SW480 (cell line): ENCODE measurements at regions not wholly inside any gene's neighbourhood (a gene's known extent, or its start where the extent isn't known, plus 50 kb on each side); places are given as distances from the start of the nearest gene placed in this dataset.

Source experiments
- DNase-seq: peaks from one replicate; pipeline ENCODE4 v3.0.0-alpha.2; 2016; ENCODE audit warnings: low spot score

DNA sequence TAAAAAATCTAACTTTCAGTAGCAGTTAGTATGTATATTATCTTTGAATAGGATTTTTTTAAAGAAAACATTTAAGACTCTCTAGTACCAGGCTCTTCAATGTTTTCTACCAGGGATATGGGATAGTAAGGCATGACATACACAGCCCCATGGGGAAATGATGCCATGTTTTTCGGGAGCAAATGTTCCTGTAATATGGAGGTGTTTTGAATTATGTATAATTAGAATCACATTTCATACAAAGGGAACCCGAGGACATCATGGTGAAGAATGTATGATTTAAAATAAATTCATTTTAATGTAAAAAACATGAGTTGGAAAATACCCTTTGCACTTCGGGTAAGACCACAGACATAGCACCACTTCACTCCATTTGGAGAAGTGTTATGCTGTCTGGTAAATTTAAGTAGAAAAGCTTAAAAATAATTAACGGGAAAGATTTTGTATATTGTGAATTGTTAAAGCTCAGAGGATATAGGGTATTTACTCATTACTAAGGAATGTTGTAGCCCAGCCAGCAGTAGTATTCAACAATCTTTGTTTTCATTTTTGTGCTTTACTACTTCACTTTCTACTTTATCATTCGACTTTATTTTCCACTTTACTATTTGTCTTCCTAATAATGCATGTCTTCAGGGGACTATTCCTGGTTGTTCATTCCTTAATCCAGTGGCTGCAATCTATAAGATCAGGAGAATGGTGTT lies 2050.7 kb downstream of the ARAP2 start:
- DNase-seq, result no peak

DNA sequence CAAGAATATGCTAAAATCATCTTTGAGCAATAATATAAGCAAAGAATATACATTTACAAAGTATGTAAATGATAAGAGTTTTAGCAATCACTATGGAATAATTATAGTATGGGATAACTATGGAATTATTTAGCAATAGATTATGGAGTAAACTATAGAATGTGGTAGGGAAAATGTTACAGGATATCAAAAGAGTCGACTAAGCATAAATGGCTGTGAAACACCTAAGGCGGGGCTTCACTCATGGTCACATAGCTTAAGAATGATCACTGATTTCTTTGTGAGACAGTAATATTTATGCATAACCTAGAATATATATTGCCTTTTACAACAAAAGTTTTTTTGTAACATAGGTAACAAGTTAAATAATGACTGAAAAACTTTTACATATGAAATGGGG lies 2049.7 kb downstream of the ARAP2 start:
- no peak for DNase-seq

DNA sequence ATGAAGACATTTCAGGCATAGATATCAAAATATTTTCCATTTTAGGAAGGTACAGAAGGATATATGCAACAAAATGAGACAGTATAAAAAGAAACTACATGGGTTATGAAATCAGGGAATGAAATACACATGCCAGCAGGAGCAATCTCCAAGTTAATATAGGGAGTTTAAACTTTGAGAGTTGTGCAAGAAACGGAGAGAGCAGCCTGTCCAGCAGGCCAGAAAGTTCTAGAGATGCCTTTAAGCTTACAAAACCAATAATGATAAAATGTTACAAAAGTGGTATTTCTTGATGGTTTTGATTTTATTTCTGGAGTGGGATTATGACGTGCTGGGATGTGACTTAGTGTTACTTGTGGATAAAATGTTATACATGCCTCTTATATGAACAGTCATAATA lies 2047.9 kb downstream of the ARAP2 start:
- no peak for DNase-seq

DNA sequence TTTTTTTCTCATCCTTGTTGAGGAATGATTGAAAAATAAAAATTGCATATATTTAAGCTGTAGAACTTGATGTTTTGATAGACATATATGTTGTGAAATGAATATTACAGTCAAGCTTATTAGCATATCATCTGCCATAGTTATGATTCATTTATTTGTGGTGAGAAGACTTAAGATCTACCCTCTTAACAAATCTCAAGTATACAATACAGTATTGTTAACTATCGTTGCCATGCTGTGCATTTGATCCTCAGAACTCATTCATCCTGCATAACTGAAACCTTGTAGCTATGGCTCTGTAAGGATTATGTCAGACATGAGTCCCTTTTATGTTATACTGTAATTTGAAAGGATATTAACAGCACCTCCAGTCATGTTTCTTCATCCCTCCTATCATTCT lies 2045.3 kb downstream of the ARAP2 start:
- DNase-seq, result peak; percentile 6

DNA sequence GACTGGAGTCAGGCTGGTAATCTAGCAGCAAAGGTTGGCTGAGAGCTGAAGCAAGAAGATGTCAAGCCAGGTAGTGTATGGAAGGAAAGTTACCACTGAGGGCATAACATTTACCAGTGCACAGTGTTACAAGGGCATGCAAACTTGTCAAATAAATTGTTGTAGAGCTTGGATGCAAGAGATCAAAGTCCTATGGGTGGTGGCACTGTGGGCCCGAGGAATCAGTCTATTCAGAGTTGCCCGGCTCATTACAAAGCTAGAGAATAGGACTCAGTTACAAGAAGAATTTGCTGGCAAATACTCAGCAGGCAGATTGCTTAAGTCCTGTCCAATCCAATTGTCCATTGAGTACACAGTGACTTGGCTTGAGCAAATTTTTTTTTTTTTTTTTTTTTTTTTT lies 2043.8 kb downstream of the ARAP2 start:
- no peak for DNase-seq

DNA sequence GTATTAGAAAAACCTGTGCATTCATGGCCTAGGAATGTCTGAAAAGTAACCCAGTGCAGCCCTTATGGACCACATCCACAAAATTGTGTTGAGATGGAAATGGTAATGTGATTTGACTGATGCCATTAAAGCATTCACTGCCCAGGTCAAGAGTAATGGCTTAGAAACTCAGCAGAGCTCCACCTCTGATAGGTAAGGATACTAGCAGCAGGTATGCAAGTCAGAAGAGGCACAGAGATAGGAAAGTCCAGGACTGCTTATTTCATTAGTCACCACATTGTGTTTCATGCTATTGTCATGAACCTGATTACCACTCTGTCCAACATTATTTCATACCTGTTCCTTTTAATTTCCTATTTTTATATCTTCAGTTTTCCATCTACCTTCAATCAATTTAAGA lies 2042.2 kb downstream of the ARAP2 start:
- DNase-seq, result no peak

DNA sequence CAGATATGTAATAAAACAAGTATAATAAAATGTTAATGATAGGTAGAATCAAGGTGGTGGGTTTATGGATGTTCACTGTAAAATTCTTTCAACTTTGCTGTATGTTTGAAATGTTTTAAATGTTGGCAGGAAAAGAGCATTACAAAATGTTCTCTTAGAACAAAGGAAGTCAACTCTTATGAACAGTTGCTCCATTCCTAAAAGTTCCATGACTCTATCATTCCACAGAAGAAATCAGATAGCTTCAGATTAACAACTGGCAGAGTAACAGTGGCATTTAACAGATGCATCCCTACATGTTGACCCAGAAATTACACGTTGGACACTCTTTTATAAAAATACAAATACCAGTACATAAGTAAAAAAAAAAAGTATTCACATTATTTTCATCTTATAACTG lies 2023.7 kb downstream of the ARAP2 start:
- DNase-seq, result no peak

DNA sequence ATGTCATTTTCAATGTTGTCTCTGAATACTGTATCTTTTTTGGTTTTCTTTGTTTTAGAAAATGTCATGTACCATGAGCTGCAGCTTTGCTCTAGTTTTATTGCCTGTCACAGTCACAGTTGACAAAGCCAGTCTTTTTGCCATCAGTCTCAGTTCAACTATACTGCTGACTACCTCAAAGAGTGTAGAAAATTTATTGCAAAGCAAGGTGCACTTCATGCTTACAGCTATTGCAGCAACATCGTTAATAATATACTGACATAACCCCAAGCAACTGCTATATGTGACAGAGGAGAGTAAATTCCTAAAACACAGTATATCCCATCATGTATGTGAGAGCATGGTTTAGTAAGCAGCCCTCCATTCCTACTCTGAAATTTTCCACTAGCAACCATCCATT lies 2022.3 kb downstream of the ARAP2 start:
- DNase-seq, result no peak

DNA sequence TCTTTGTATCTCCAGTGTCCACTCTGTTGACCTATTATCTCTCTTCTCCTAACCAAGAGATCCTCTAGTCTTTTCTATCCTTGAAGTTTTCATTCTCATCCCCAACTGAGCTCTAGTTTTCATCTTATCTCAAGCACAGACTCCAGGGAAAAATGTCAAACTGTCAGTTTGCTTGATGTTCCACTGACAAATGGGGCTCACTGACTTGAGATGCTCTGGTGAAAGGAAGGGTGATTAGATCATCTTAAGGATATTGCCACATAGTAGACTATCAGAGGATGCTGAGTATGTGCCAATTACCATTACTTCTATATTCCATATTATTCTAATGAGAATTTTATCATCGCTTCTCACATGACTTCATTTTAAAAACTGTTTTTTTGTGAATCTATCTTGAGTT lies 2008.2 kb downstream of the ARAP2 start:
- DNase-seq, result no peak

DNA sequence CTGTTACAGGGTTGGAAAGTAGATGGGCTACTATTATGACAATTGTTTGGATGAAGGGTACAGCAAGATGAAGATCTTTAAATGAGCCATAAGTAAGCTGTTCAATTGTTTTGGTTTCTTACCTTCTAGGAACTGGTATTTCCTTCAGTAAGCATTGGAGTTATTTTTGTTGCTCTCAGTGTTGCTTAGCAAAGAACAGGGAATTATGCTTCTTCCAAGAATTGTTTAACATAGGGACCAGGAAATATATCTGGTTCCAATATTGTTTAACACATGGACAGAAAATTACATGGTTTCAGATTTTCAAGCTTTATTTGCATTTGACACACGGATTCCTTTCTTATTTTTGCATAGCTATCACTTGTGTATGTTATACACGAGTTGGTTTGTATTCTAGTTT lies 1999.0 kb downstream of the ARAP2 start:
- no peak for DNase-seq

DNA sequence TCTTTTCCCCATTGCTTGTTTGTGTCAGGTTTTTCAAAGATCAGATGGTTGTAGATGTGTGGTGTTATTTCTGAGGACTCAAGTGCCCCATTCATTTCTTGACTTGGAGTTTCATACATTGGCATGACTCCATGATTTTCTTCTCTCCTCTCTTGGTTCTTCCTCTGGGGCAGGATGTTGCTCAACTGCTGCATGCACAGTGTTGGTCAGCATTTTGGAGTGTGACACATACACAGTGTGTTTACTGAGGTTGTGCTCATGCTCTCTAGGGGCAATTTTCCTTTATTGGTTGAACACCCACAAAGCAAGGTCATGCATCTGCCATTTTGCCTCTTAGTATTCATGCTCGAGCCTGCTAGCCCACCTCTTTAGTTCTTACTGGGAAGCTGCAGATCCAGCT lies 1993.8 kb downstream of the ARAP2 start:
- DNase-seq, result no peak

DNA sequence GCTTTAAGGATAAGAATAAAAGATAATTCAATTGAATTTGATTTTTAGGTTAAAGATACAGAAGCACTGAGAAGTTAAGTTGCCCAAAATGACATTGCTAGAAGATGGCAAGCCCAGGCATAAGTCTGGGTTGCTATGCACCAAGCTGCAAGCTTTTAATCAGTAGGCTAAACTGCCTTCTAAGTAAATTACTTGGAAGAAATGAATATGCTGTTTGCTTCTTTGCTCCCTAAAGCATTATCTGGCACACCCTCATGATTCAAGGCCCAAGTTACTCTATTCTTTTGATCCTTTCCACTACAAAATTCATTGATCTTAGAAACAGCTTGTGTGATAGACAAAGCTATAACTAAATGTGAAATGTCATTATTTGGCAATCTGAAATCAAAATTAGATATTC lies 1991.1 kb downstream of the ARAP2 start:
- no peak for DNase-seq

DNA sequence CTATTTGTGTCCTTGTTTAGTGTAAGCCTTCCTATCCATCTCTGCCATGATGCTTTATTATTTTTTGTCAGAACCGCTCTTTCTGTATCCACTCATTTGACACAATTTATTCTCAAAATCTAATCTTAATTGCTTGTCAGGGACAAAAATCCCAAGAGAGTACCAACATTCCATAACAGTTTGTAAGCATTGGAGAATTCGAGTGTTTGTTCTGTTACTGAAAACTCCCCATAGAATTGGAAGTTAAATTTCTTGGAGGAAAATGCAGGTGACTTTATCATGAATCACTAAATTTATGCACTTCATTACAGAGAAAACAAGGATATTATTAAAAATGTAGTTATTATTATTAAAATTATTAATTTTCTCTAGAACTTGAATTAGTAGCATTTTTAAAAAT lies 1986.1 kb downstream of the ARAP2 start:
- no peak for DNase-seq

DNA sequence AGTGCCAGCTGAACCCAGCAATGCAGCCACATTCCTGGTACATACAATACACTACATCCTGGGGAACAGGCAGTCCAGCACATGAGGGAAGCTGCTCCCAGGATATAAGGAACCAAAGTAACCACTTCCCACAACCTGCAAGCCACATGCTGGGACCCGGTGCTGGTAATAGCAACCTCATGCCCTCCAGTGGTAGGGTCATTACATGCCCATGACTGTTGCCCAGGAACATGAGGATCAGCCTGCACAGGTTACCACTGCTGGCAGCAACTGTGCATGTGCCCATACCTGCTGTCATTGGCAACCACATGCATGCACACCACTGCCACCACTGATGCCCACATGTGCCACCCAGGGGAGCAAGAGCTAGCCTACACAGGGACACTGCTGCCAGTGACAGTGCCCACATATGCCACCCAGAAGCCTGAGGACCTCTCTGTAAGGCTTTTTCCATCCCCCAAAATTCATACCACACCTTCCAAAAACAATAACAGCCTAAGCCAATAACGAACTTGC lies 1982.5 kb downstream of the ARAP2 start:
- no peak for DNase-seq

DNA sequence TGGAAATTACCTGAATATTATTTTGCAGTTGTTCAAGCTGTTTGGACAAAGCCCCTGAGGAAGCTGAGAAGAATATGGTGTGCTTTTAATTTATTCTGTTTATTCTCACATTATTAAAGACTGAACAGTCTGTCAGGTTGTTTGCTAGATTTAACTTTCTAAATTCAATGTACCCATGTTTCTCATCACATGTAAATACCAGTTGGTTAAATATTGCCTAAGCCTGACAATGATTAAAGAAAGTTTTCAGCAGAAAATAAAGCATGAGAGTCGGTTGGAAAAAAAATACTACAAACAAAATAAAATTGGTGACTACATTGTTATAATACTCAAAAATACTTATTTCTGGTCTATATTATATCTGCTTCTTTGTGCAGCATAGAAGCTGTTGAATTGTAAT lies 1974.7 kb downstream of the ARAP2 start:
- DNase-seq, result no peak

DNA sequence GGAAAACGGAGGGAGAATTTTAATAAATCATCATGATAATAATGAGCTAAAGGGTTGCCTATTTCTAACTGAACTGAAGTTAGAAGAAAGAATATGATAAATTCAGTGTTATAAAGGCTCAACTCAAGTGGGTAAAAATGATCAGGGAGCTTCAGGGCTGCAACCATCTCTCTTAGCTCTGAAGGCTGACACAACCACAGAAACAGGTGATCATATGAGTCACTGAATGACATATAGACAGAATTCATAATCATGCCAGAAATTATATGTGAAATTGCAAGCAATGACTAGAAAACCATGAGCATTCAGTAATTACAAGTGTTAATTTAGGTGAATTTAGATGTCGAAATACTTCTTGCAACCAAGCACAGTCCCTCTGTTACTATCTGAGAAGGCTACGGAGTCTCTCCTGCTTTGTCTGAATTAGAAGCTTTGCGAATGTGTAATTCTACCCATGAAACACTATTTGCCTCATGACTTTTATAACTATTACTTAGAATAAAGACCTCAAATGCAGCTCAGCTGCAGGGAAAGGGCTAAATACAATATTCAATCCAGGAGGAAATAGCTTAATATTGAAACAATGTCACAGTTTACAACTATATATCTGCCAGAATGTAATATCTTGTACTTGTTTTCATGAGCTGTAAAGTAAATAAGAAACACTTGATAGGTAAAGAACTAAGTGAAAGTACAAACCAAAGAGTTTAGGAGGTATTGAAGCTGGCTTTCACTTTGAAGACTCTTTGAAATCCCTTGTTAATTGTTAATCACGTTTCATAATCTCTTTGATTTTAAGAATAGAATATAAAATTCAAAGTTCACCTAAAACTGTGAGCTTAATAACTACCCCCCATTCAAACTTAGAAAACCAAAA lies 1972.6 kb downstream of the ARAP2 start:
- no peak for DNase-seq

DNA sequence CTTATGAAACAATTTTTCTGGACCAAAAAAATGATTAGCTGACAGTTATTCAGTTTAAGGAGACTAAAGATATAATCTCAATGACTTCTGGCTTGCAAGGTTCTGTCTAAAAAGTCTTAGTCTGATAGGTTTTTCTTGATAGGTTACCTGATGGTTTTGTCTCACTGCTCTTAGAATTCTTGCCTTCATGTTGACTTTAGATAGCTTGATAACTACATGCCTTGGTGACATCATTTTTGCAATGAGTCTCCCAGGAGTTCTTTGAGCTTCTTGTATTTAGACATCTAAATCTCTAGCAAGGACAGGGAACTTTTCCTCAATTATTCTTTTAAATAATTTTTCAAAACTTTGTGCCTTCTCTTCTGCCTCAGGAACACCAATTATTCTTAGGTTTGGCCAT lies 1965.3 kb downstream of the ARAP2 start:
- DNase-seq, result no peak

DNA sequence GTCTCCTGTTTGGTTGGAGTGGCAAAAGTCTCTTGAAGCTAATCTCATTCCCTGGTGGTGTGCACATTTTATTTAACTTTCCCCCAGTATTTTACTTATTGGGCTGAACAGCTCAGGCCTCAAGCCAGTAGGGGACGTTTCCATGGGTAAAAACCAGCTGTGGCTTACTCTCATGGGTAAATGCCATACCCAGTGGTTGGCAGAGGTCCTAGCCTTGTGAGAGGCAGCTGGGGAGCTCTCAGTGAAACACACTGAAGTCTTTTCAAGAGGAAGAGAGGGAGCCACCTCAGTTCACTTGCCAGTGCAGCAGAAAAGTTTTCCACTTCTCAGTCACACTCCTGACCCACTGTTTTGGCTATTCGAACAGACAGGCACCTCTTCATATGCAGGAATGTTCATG lies 1964.2 kb downstream of the ARAP2 start:
- no peak for DNase-seq

DNA sequence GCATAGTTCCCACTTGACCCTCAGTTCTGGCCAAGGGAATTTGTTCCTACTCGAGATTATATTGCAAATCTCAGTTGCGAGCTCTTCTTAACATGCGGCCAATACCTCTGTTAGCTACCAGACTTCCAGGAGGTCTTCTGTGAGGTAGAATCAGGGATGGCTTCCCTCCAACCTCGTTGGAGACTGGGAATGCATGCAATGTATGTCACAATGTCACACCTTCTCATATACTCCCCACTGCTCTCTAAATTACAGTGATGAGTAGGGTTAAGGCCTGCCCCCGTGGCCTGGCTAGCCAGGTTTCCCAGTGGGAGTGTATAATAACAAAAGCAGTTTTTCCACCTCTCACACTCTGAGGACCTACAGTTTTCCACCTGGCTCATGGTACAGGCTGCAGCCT lies 1962.5 kb downstream of the ARAP2 start:
- no peak for DNase-seq

DNA sequence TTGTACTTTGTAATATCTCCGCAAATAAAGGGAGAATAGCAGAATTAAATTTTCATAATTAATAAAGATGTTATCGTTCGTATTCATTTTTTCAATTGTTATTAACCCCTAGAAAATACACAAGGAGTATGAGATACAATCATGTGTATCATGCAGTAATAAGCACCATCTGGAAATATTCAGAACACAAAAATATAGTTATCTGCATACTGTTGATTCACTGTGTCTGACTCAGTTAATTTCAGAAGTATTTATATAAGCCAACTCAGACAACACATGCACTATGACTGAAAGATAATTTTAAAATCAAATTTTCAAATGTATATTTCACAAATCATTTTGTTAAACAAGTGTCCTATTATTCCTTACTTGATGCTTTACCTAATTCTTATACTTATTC lies 1954.8 kb downstream of the ARAP2 start:
- DNase-seq, result no peak

DNA sequence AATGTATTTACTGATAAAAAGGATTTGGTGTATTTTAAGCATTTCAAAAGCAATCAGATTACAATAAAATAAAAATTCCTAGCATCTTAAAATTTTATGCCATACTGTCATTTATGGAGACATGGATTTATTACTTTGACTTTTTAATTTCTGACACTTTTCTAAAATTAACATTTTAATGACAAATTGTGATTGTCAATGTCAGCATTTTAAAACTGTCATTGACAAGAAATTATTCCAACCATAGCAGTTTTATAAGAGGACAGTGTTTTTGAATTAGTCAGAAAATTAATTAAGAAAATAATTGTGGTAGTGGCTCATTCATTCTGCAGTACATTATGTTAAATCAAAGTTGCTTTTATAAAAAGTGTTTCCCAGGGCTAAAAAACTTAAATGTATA lies 1954.4 kb downstream of the ARAP2 start:
- no peak for DNase-seq

DNA sequence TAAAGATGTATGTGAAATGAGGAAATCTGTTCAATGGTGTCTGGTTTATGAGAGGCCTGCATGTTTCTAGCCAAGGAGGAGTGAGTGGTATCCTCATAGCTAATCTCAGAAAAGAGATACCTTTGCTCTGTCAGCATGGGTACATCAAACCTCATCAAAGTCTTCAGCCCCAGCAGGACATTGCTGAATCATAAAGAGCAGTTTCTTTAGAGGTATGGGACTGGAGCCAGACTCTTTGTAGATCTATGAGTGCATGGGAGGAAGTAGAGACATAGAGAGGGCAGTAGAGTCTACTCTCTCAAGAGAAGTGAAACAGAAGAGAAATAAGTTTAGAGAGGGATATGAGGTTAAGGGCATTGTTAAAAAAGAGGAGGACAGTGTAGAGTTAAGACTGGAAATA lies 1950.9 kb downstream of the ARAP2 start:
- DNase-seq, result no peak

DNA sequence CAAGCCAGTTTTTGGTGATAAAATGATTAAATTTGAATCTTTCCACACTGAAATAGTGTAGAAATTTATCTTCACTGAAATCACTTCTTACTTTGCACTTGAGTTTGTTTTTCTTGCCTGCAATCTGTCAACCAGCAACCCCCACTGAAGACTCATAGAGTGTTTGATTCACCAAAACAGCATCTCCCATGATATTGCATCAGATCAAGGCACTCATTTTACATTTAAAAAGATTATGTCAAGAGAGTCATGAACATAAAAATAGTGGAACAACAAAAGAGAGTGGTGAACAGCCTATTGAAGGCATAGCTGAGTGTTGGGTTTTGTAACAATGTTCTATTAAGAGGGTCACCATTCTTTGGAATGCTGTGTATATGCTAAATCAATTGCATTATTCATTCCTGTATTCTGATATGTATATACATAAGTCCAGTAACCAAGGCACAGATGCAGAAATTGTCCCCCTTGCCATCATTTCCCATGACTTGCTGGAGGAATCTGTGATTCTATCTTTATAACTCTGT lies 1934.9 kb downstream of the ARAP2 start:
- DNase-seq, result no peak
